GM18907 (cell line): ENCODE measurements at regions not wholly inside any gene's neighbourhood (a gene's known extent, or its start where the extent isn't known, plus 50 kb on each side); places are given as distances from the start of the nearest gene placed in this dataset.
A peak's percentile ranks its signal among the peaks of the same experiment; 100 is the strongest.
"Not testable (repeated sequence)": the region's sequence is repeated elsewhere in the genome, so short reads cannot be mapped to it uniquely, and the experiment has no call there.

Experiments used
- ATAC-seq: cut with Tn5 transposase; IDR thresholded peaks from one replicate; pipeline ENCODE4 v1.9.1; 2021; ENCODE audit warnings: mild to moderate bottlenecking, moderate library complexity; ENCODE audit not compliant: unreplicated experiment

GRCh38 chr9:74125941-74126340 is 371.2 kb upstream of the RORB start:
- no peak for ATAC-seq

GRCh38 chr9:74132986-74133385 is 364.1 kb upstream of the RORB start:
- no peak for ATAC-seq

GRCh38 chr9:74133921-74134320 is 363.2 kb upstream of the RORB start:
- ATAC-seq: no peak

GRCh38 chr9:74138182-74138581 is 359.0 kb upstream of the RORB start:
- no peak for ATAC-seq

GRCh38 chr9:74140141-74140540 is 357.0 kb upstream of the RORB start:
- ATAC-seq: no peak

- no peak for ATAC-seq
These were observed 349.2 kb upstream of the RORB start for GRCh38 chr9:74147906-74148305.

- ATAC-seq: peak; percentile 99
These were observed 324.3 kb upstream of the RORB start for GRCh38 chr9:74172874-74173273.

GRCh38 chr9:74173284-74173683 is 323.9 kb upstream of the RORB start:
- ATAC-seq: peak; percentile 45

- not testable (repeated sequence) for ATAC-seq
These were observed 299.4 kb upstream of the RORB start for GRCh38 chr9:74197771-74198170.

- no peak for ATAC-seq
These were observed 292.1 kb upstream of the RORB start for GRCh38 chr9:74205056-74205455.

GRCh38 chr9:74218385-74219063 is 278.6 kb upstream of the RORB start:
- no peak for ATAC-seq

GRCh38 chr9:74220327-74220726 is 276.8 kb upstream of the RORB start:
- ATAC-seq: no peak

- no peak for ATAC-seq
These were observed 260.3 kb upstream of the RORB start for GRCh38 chr9:74236857-74237256.

- ATAC-seq: no peak
These were observed 251.2 kb upstream of the RORB start for GRCh38 chr9:74245866-74246497.

GRCh38 chr9:74255489-74255984 is 241.6 kb upstream of the RORB start:
- no peak for ATAC-seq

GRCh38 chr9:74275872-74276508 is 221.1 kb upstream of the RORB start:
- no peak for ATAC-seq

- peak; percentile 99 for ATAC-seq
These were observed 219.6 kb upstream of the RORB start for GRCh38 chr9:74277532-74277931.

GRCh38 chr9:74281674-74282073 is 215.5 kb upstream of the RORB start:
- no peak for ATAC-seq

GRCh38 chr9:74282526-74283253 is 214.4 kb upstream of the RORB start:
- no peak for ATAC-seq

- no peak for ATAC-seq
These were observed 212.3 kb upstream of the RORB start for GRCh38 chr9:74284581-74285450.
